Jurkat, Clone E6-1 (cell line): ENCODE measurements at regions not wholly inside any gene's neighbourhood (a gene's known extent, or its start where the extent isn't known, plus 50 kb on each side); places are given as distances from the start of the nearest gene placed in this dataset.

ENCODE experiments used
- DNase-seq: peaks from one replicate; pipeline ENCODE4 v3.0.0-alpha.2; 2011; ENCODE audit warnings: low read depth, low spot score
- H3K4me3 ChIP-seq: 2 replicates; pipeline ENCODE4 v1.5.1; 2011; ENCODE audit warnings: mild to moderate bottlenecking, low read length, control low read depth, moderate library complexity

GRCh38 chr13:38514575-38514974, 164.9 kb downstream of the UFM1 start:
- DNase-seq = no peak
- no peak overlapping the region for H3K4me3 ChIP-seq

GRCh38 chr13:38518328-38518727, 168.5 kb upstream of the FREM2 start:
- no peak for DNase-seq
- H3K4me3 ChIP-seq = no peak overlapping the region

GRCh38 chr13:38519229-38519911, 167.5 kb upstream of the FREM2 start:
- no peak overlapping the region for H3K4me3 ChIP-seq
- no peak for DNase-seq

GRCh38 chr13:38520041-38520440, 166.8 kb upstream of the FREM2 start:
- DNase-seq = no peak
- no peak overlapping the region for H3K4me3 ChIP-seq

- no peak for DNase-seq
- no peak overlapping the region for H3K4me3 ChIP-seq
Measured at GRCh38 chr13:38527140-38527539, 159.7 kb upstream of the FREM2 start.

- H3K4me3 ChIP-seq = no peak overlapping the region
Measured at GRCh38 chr13:38528986-38529385, 157.9 kb upstream of the FREM2 start.

GRCh38 chr13:38530492-38530891, 156.4 kb upstream of the FREM2 start:
- DNase-seq = no peak
- H3K4me3 ChIP-seq = no peak overlapping the region

More at GRCh38 chr13:38528986-38529385, 157.9 kb upstream of the FREM2 start:
- no peak for DNase-seq

GRCh38 chr13:38535261-38535660, 151.6 kb upstream of the FREM2 start:
- no peak for DNase-seq
- no peak overlapping the region for H3K4me3 ChIP-seq

- no peak for DNase-seq
- no peak overlapping the region for H3K4me3 ChIP-seq
Measured at GRCh38 chr13:38537051-38537450, 149.8 kb upstream of the FREM2 start.

- no peak for DNase-seq
- H3K4me3 ChIP-seq = no peak overlapping the region
Measured at GRCh38 chr13:38538422-38538821, 148.5 kb upstream of the FREM2 start.

GRCh38 chr13:38539632-38540031, 147.2 kb upstream of the FREM2 start:
- DNase-seq = no peak
- H3K4me3 ChIP-seq = no peak overlapping the region

- DNase-seq = no peak
- no peak overlapping the region for H3K4me3 ChIP-seq
Measured at GRCh38 chr13:38542601-38543000, 144.3 kb upstream of the FREM2 start.

- no peak for DNase-seq
- H3K4me3 ChIP-seq = no peak overlapping the region
Measured at GRCh38 chr13:38543561-38543960, 143.3 kb upstream of the FREM2 start.

- DNase-seq = no peak
- H3K4me3 ChIP-seq = no peak overlapping the region
Measured at GRCh38 chr13:38563739-38564138, 123.1 kb upstream of the FREM2 start.

GRCh38 chr13:38564256-38565150, 122.4 kb upstream of the FREM2 start:
- DNase-seq = no peak
- no peak overlapping the region for H3K4me3 ChIP-seq

- DNase-seq = no peak
Measured at GRCh38 chr13:38566023-38566422, 120.9 kb upstream of the FREM2 start.

GRCh38 chr13:38566519-38566918, 120.4 kb upstream of the FREM2 start:
- DNase-seq = no peak

More at GRCh38 chr13:38566023-38566422, 120.9 kb upstream of the FREM2 start:
- no peak overlapping the region for H3K4me3 ChIP-seq

GRCh38 chr13:38570706-38571105, 116.2 kb upstream of the FREM2 start:
- no peak for DNase-seq
- no peak overlapping the region for H3K4me3 ChIP-seq

More at GRCh38 chr13:38566519-38566918, 120.4 kb upstream of the FREM2 start:
- no peak overlapping the region for H3K4me3 ChIP-seq

GRCh38 chr13:38575427-38575826, 111.5 kb upstream of the FREM2 start:
- DNase-seq = no peak
- H3K4me3 ChIP-seq = no peak overlapping the region

- no peak for DNase-seq
Measured at GRCh38 chr13:38577048-38577447, 109.8 kb upstream of the FREM2 start.

More at GRCh38 chr13:38577048-38577447, 109.8 kb upstream of the FREM2 start:
- H3K4me3 ChIP-seq = no peak overlapping the region
